ENCODE measurements at regions not wholly inside any gene's neighbourhood (a gene's known extent, or its start where the extent isn't known, plus 50 kb on each side); places are given as distances from the start of the nearest gene placed in this dataset.
A peak's percentile ranks its signal among the peaks of the same experiment; 100 is the strongest.

DNA sequence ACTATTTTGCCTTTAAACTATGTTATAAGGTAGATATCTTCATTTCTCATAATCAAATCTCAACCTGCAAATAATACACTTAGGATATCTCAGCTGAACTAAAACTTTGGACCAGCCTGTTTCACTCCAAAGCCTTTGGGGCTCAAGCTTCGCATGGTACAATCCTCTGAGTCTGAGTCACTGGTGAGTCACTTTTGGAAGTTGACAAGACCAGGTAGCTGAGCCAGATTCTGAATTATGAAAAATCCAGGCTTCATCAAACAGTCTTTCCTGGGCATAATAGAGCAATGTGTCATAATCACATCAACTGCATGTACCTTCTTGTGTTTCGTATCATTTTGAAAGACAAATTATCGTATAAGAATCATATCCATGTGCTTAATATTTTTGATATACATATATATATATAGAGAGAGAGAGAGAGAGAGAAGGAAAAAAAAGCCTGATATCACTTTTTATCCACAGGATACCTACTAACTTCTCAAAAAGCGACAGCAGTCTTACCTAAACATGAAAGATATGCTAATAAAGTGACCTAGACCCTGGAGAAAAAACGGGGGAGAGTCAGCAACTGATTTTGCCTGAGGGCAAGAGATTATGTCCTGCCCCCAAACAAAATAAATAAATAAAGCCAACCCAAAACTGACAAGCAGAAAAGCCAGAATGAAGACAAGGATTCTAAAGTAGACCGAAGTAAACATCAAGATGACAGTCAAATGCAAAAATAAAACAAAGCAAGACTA is 263.9 kb upstream of the TGFBR2 start:
- peak overlapping the region in 1 of 4 donors; percentile 30 for H3K27ac ChIP-seq
- DNase-seq: peak in 1 of 3 donors; percentile 70
- H3K4me1 ChIP-seq: no peaks in the 10 kb centered on the region
- no peak overlapping the region for H3K4me3 ChIP-seq
- H3K27me3 ChIP-seq: no peaks in the 10 kb centered on the region
- TF ChIP-seq POLR2A (IDR thresholded peaks at IDR 0.05): no peak
- TF ChIP-seq CTCF (IDR thresholded peaks at IDR 0.05): no peak
- no peaks in the 10 kb centered on the region for H3K36me3 ChIP-seq
- H3K9me3 ChIP-seq: no peaks in the 10 kb centered on the region

DNA sequence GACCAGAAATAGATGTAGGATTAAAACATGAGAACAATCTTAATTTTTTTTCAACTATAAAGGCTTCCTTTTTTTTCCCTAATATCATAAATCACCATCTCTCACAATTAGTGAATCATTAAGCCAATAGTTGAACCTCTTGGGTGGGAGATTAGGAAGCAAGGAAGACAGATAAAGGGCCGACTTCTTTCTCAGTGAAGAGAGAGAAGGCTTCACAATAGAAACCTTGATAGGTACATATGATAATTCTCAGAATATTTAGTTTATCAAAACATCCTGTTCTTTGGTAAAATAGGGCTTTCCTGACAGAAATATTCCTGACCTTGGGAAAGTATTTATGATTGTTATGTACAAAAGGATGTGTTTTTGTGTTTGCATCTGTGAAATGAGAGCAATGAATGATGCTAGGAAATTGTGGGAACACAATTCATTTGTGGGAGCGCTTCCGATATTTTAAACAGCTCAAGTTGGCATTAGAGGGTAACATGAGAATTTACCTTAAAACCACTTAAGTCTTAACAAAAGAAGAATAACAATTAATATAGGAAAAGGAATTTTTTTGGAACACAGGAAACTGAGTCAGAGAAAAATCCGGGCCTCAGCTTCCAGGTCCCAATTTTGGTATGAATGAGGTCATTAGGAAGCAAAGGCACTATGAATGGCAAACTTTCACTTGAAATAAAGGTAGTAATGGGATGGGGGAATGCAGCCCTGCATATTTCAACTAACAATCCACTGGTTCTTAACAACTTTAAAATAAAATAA is 263.2 kb upstream of the TGFBR2 start:
- H3K9me3 ChIP-seq: no peaks in the 10 kb centered on the region
- DNase-seq: no peak
- no peaks in the 10 kb centered on the region for H3K36me3 ChIP-seq
- no peaks in the 10 kb centered on the region for H3K27me3 ChIP-seq
- H3K4me1 ChIP-seq: no peaks in the 10 kb centered on the region
- TF ChIP-seq POLR2A (IDR thresholded peaks at IDR 0.05) (no peak), CTCF (IDR thresholded peaks at IDR 0.05) (no peak)
- peak overlapping the region in 1 of 4 donors; percentile 30 for H3K27ac ChIP-seq
- H3K4me3 ChIP-seq: no peak overlapping the region

- Histone ChIP-seq H3K36me3 (no peaks in the 10 kb centered on the region), H3K4me1 (no peaks in the 10 kb centered on the region), H3K27me3 (no peaks in the 10 kb centered on the region), H3K4me3 (no peak overlapping the region), H3K9me3 (no peaks in the 10 kb centered on the region), H3K27ac (no peak overlapping the region)
- no peak for DNase-seq
- no peak for TF ChIP-seq POLR2A (IDR thresholded peaks at IDR 0.05)
- no peak for TF ChIP-seq CTCF (IDR thresholded peaks at IDR 0.05)
Measured at GRCh38 chr3:30343861-30344260, 262.5 kb upstream of the TGFBR2 start.

DNA sequence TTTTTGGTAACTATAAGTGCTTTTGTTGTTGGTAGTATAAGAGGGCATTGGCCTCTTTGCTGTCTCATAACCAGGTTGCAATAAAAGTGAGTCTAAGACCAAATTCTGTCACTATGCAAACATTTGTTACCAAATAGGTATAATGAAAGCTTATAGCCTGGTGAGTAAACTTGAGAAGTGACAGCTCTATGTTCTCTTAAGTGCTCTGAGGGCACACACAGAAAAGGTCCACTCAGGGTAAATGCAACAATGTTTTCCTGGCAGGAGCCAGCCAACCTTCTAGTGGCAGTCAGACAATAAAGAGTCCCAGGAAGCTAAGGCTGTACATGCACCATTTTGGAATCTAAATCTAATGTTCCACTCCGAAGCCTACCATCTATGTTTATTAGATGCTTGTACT is 262.1 kb upstream of the TGFBR2 start:
- no peak for DNase-seq
- Histone ChIP-seq H3K36me3 (no peaks in the 10 kb centered on the region), H3K4me3 (no peak overlapping the region), H3K27me3 (no peaks in the 10 kb centered on the region), H3K27ac (no peak overlapping the region), H3K9me3 (no peaks in the 10 kb centered on the region), H3K4me1 (no peaks in the 10 kb centered on the region)
- TF ChIP-seq POLR2A (IDR thresholded peaks at IDR 0.05): no peak
- no peak for TF ChIP-seq CTCF (IDR thresholded peaks at IDR 0.05)

DNA sequence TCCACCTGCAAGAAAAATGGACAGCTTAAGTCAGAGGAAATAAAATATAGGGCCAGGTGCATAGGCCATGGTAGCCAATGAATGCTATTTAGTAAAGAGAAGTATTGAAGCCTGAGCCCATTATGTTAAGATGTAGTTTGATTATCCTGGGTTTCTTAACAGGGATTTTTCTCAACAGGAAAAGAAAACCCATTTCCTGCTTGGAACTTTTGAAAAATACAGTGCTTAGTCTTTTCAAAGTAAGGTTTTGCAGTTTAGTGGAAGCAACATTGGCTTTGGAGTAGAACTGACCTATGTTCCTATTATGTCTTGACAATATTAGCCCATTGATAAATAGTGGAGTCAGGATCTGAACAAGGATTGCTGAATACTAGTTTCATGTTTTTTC is 259.5 kb upstream of the TGFBR2 start:
- no peaks in the 10 kb centered on the region for H3K9me3 ChIP-seq
- H3K4me3 ChIP-seq: no peak overlapping the region
- DNase-seq: no peak
- no peaks in the 10 kb centered on the region for H3K4me1 ChIP-seq
- no peaks in the 10 kb centered on the region for H3K36me3 ChIP-seq
- H3K27ac ChIP-seq: no peak overlapping the region
- H3K27me3 ChIP-seq: no peaks in the 10 kb centered on the region
- TF ChIP-seq CTCF (IDR thresholded peaks at IDR 0.05): no peak
- TF ChIP-seq POLR2A (IDR thresholded peaks at IDR 0.05): no peak

All from Peyer's patch (tissue), 4 donors.